ENCODE measurements at regions not wholly inside any gene's neighbourhood (a gene's known extent, or its start where the extent isn't known, plus 50 kb on each side); places are given as distances from the start of the nearest gene placed in this dataset. TPM values are rescaled to one million over a fixed set of nuclear protein-coding genes. Genes with fewer than 3 reads are reported as not detected.

GRCh38 chr6:8492536-8493133, 57.3 kb upstream of the SLC35B3 start:
- no peak for TF ChIP-seq POLR2AphosphoS5 (IDR thresholded peaks at IDR 0.05; ENCODE audit: insufficient read depth, low read depth, low read length)
- TF ChIP-seq MYC (IDR thresholded peaks at IDR 0.05; ENCODE audit: low read depth, low read length) = no peak
- no peak for TF ChIP-seq GATA2 (IDR thresholded peaks at IDR 0.05; ENCODE audit: insufficient read depth, insufficient read length, low read depth, low read length)
- TF ChIP-seq POLR2A (IDR thresholded peaks at IDR 0.05; ENCODE audit: low read depth, low read length) = no peak
- no peaks in the 10 kb centered on the region for H3K9me3 ChIP-seq (replicated peaks; ENCODE audit: control insufficient read depth, insufficient read depth, low read length)
- no peak overlapping the region for H3K4me3 ChIP-seq (replicated peaks in 1 of 3; ENCODE audit: insufficient read depth in 1 of 3, low read depth in 1 of 3, low read length in 3 of 3)
- H3K9me1 ChIP-seq (replicated peaks; ENCODE audit: control insufficient read depth, extremely low read depth, insufficient read depth, low read length) = no peaks in the 10 kb centered on the region
- intact Hi-C loops (cut with micrococcal nuclease) (no loop called here), dilution Hi-C loops (cut with MboI; ENCODE audit: extremely low pct_ligation_motif_present, low sequenced_read_pairs) (no loop called here)
- no peaks in the 10 kb centered on the region for H4K20me1 ChIP-seq (replicated peaks; ENCODE audit: control insufficient read depth, extremely low read depth, insufficient read depth, low read length)
- H2AFZ ChIP-seq (ENCODE audit: low read depth, low read length) = no peak overlapping the region
- CTCF ChIA-PET = no interaction called here
- H3K79me2 ChIP-seq (ENCODE audit: control insufficient read depth, insufficient read depth, low read length) = no peaks in the 10 kb centered on the region
- BruUV-seq (replicated peaks) = no TSS peak
- no peak for DNase-seq (ENCODE audit: low read depth, low spot score)
- H3K9ac ChIP-seq (replicated peaks; ENCODE audit: extremely low read depth, insufficient read depth, low read length) = no peak overlapping the region
- H3K27me3 ChIP-seq (ENCODE audit: control insufficient read depth in 2 of 2, insufficient read depth in 2 of 2, low read length in 2 of 2) = no peaks in the 10 kb centered on the region
- POLR2A ChIA-PET = no interaction called here
- no peak overlapping the region for H3K27ac ChIP-seq (ENCODE audit: insufficient read depth, low read depth, low read length)
- no peaks in the 10 kb centered on the region for H3K36me3 ChIP-seq (ENCODE audit: control insufficient read depth in 2 of 2, extremely low read depth in 1 of 2, insufficient read depth in 2 of 2, low read length in 2 of 2)
- FAIRE-seq = no peak
- H3K4me2 ChIP-seq (ENCODE audit: insufficient read depth, low read length) = no peak overlapping the region
- no peaks in the 10 kb centered on the region for H3K4me1 ChIP-seq (ENCODE audit: control insufficient read depth, extremely low read depth, insufficient read depth, low read length)

Small RNAs in the stretch of these regions (small RNA-seq; reads per million reads assigned to genes)
- gene RF02101 (ENCODE audit: insufficient read depth, insufficient read length, low read depth, low replicate concordance) = not detected
- not detected for gene RNU6ATAC21P (ENCODE audit: insufficient read depth, insufficient read length, low read depth, low replicate concordance)
